ENCODE measurements at regions not wholly inside any gene's neighbourhood (a gene's known extent, or its start where the extent isn't known, plus 50 kb on each side); places are given as distances from the start of the nearest gene placed in this dataset.

DNA sequence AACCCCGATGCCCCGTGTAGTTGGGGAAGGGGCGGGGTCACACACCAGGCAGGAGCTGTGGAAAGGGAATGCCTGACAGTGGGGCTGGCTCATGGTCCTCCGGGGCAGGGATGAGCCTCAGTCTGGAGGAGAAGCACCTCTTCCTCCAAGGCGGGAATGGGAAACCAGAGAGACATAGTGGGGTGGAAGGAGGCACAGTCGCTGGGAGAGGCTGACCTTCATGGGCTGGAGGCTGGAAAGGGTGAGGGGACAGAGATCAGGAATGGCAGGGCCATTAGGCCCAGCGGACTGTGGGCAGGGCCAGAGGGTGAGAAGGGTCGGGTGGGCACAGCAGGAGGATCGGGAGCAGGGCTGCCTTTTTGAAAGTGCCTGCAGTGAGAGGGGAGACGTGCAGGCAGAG lies 65.8 kb upstream of the LINGO1 start:
- no peaks in the 10 kb centered on the region for H3K4me1 ChIP-seq (ENCODE audit: control insufficient read depth, insufficient read depth, low read depth, low read length)
- WGBS: 67% methylated on average over 10 of the region's 10 CpGs

DNA sequence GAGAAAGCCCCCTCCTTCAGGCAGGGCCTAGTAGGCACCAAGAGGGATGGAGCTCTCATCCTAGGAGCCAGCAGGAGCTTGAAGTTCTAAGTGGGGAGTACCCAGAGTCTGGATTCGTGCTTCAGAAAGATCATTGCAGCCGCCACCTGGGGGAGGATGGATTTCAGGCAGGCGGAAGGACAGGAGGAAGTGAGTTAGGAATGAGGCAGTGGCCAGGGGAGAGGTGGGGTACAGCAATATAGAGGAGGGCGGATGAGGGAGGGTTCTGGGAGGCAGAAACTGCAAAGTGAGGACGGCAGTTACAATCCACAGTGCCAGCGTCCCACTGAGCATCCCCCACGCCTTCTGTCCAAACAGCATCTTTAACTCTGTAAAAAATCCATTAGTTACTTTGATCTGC lies 65.2 kb upstream of the LINGO1 start:
- no peak overlapping the region for H4K91ac ChIP-seq (ENCODE audit: low read length)
- no peaks in the 10 kb centered on the region for H3K36me3 ChIP-seq (ENCODE audit: control insufficient read depth in 1 of 2, insufficient read depth in 2 of 2, low read depth in 1 of 2, low read length in 2 of 2)
- peaks cover 29 to 72% of the 10 kb centered on the region in 2 experiments for H3K27me3 ChIP-seq (ENCODE audit: control insufficient read depth in 1 of 2, insufficient read depth in 1 of 2, low read length in 2 of 2)
- WGBS: 76% methylated on average over 6 of the region's 7 CpGs
- no peak overlapping the region for H2BK5ac ChIP-seq (ENCODE audit: low read depth, low read length, poor library complexity, severe bottlenecking)
- no peaks in the 10 kb centered on the region for H3K4me1 ChIP-seq (ENCODE audit: control insufficient read depth, insufficient read depth, low read depth, low read length)
- H3K4ac ChIP-seq (ENCODE audit: low read depth in 1 of 2, low read length in 2 of 2): no peak overlapping the region
- H2BK120ac ChIP-seq (ENCODE audit: low read depth, low read length): no peak overlapping the region
- H2BK15ac ChIP-seq (ENCODE audit: low read depth, poor library complexity, severe bottlenecking): no peak overlapping the region
- H3K18ac ChIP-seq (ENCODE audit: low read depth in 1 of 2, low read length in 2 of 2): no peak overlapping the region
- no peak overlapping the region for H2AK5ac ChIP-seq (ENCODE audit: low read length, severe bottlenecking)
- H3K4me3 ChIP-seq (ENCODE audit: insufficient read depth in 1 of 2, low read depth in 1 of 2, low read length in 2 of 2): no peak overlapping the region
- H4K8ac ChIP-seq (ENCODE audit: low read length): no peak overlapping the region
- H3K9me3 ChIP-seq (ENCODE audit: control insufficient read depth, low read length): no peaks in the 10 kb centered on the region
- H3K14ac ChIP-seq (ENCODE audit: low read length in 2 of 2): no peak overlapping the region
- H3K9ac ChIP-seq (ENCODE audit: low read length): no peak overlapping the region
- no peak overlapping the region for H3K23ac ChIP-seq (ENCODE audit: low read length in 2 of 2)
- no peak for DNase-seq
- no peak overlapping the region for H2BK12ac ChIP-seq (ENCODE audit: low read length in 2 of 2)
- H3K79me1 ChIP-seq (replicated peaks; ENCODE audit: low read length, poor library complexity, severe bottlenecking): no peaks in the 10 kb centered on the region
- H2AFZ ChIP-seq (ENCODE audit: low read depth, low read length): no peak overlapping the region
- no peak overlapping the region for H3K27ac ChIP-seq (ENCODE audit: low read length, poor library complexity, severe bottlenecking)
- H3K4me2 ChIP-seq (ENCODE audit: low read length, poor library complexity, severe bottlenecking): no peak overlapping the region

More for the DNA sequence above, 65.8 kb upstream of the LINGO1 start:
- Histone ChIP-seq H3K9ac (ENCODE audit: low read length) (no peak overlapping the region), H3K14ac (ENCODE audit: low read length in 2 of 2) (no peak overlapping the region), H3K4me2 (ENCODE audit: low read length, poor library complexity, severe bottlenecking) (no peak overlapping the region), H2AK5ac (ENCODE audit: low read length, severe bottlenecking) (no peak overlapping the region), H3K18ac (ENCODE audit: low read depth in 1 of 2, low read length in 2 of 2) (no peak overlapping the region), H3K4me3 (ENCODE audit: insufficient read depth in 1 of 2, low read depth in 1 of 2, low read length in 2 of 2) (no peak overlapping the region), H3K27me3 (ENCODE audit: control insufficient read depth in 1 of 2, insufficient read depth in 1 of 2, low read length in 2 of 2) (peaks cover 33 to 72% of the 10 kb centered on the region in 2 experiments), H3K4ac (ENCODE audit: low read depth in 1 of 2, low read length in 2 of 2) (no peak overlapping the region), H2BK5ac (ENCODE audit: low read depth, low read length, poor library complexity, severe bottlenecking) (no peak overlapping the region), H3K9me3 (ENCODE audit: control insufficient read depth, low read length) (no peaks in the 10 kb centered on the region), H3K79me1 (replicated peaks; ENCODE audit: low read length, poor library complexity, severe bottlenecking) (no peaks in the 10 kb centered on the region), H2AFZ (ENCODE audit: low read depth, low read length) (no peak overlapping the region), H2BK12ac (ENCODE audit: low read length in 2 of 2) (no peak overlapping the region), H3K23ac (ENCODE audit: low read length in 2 of 2) (no peak overlapping the region), H3K27ac (ENCODE audit: low read length, poor library complexity, severe bottlenecking) (no peak overlapping the region), H2BK120ac (ENCODE audit: low read depth, low read length) (no peak overlapping the region), H4K8ac (ENCODE audit: low read length) (no peak overlapping the region), H2BK15ac (ENCODE audit: low read depth, poor library complexity, severe bottlenecking) (no peak overlapping the region), H3K36me3 (ENCODE audit: control insufficient read depth in 1 of 2, insufficient read depth in 2 of 2, low read depth in 1 of 2, low read length in 2 of 2) (no peaks in the 10 kb centered on the region), H4K91ac (ENCODE audit: low read length) (no peak overlapping the region)
- no peak for DNase-seq

DNA sequence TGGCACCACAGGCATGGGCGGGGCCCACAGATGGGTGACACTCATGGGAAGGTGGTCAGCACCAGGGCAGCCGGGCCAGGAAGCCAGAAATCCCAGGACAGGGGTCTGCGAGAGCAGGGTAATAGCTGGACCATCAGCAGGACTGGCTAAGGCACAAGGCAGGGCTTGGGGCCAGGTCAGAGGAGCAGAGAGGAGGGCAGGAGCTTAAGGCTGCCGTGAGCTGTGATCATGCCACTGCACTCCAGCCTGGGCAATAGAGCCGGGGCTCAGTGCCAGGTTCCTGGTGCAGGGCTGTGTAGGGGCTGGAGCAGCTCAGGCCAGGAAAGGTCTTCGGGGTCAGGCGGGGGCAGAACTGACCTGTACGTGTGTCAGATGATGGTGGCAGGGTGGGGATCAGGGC lies 64.2 kb upstream of the LINGO1 start:
- Histone ChIP-seq H3K9me3 (ENCODE audit: control insufficient read depth, low read length) (no peaks in the 10 kb centered on the region), H3K4me3 (ENCODE audit: insufficient read depth in 1 of 2, low read depth in 1 of 2, low read length in 2 of 2) (no peak overlapping the region), H2AFZ (ENCODE audit: low read depth, low read length) (no peak overlapping the region), H2BK12ac (ENCODE audit: low read length in 2 of 2) (no peak overlapping the region), H3K9ac (ENCODE audit: low read length) (no peak overlapping the region), H3K36me3 (ENCODE audit: control insufficient read depth in 1 of 2, insufficient read depth in 2 of 2, low read depth in 1 of 2, low read length in 2 of 2) (no peaks in the 10 kb centered on the region), H3K4me1 (ENCODE audit: control insufficient read depth, insufficient read depth, low read depth, low read length) (no peaks in the 10 kb centered on the region), H4K91ac (ENCODE audit: low read length) (no peak overlapping the region), H3K23ac (ENCODE audit: low read length in 2 of 2) (no peak overlapping the region), H2BK15ac (ENCODE audit: low read depth, poor library complexity, severe bottlenecking) (no peak overlapping the region), H3K14ac (ENCODE audit: low read length in 2 of 2) (no peak overlapping the region), H4K8ac (ENCODE audit: low read length) (no peak overlapping the region), H3K18ac (ENCODE audit: low read depth in 1 of 2, low read length in 2 of 2) (no peak overlapping the region), H2BK120ac (ENCODE audit: low read depth, low read length) (no peak overlapping the region), H3K4ac (ENCODE audit: low read depth in 1 of 2, low read length in 2 of 2) (no peak overlapping the region), H3K4me2 (ENCODE audit: low read length, poor library complexity, severe bottlenecking) (no peak overlapping the region), H2BK5ac (ENCODE audit: low read depth, low read length, poor library complexity, severe bottlenecking) (no peak overlapping the region), H3K27ac (ENCODE audit: low read length, poor library complexity, severe bottlenecking) (no peak overlapping the region), H2AK5ac (ENCODE audit: low read length, severe bottlenecking) (no peak overlapping the region), H3K27me3 (ENCODE audit: control insufficient read depth in 1 of 2, insufficient read depth in 1 of 2, low read length in 2 of 2) (peaks cover 29 to 77% of the 10 kb centered on the region in 2 experiments), H3K79me1 (replicated peaks; ENCODE audit: low read length, poor library complexity, severe bottlenecking) (no peaks in the 10 kb centered on the region)
- WGBS: 73% methylated on average over 8 of the region's 8 CpGs
- no peak for DNase-seq

DNA sequence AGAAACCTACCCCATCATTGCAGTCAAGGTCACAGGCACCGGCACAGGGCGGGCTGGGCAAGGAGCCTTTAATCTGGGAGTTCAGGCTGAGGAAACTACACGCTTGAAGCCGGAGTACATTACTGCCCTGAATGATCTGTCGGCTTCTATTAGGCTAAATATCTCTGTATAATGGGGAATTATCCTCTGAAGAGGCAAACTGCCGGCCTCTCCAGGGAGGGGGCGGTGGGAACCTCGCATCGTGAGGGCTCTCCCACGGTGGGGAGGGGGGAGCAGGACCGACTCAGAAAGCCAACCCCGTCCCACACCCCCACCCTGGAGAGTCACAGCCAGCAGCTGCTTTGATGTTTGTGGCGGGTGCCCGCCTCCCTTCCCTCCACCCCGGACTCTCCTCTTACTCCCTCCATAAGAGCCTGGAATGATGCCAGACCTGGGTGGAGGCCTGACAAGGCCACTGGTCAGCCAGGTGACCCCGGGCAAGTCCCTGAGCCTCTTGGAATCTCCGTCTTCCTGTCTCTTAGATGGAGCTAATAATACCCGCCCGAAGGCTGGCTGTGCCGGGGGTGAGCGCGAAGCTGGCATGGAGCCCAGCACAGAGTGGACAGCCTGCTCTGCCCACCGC lies 63.4 kb upstream of the LINGO1 start:
- H3K27me3 ChIP-seq (ENCODE audit: control insufficient read depth in 1 of 2, insufficient read depth in 1 of 2, low read length in 2 of 2): peaks cover 37 to 83% of the 10 kb centered on the region in 2 experiments
- no peak overlapping the region for H4K91ac ChIP-seq (ENCODE audit: low read length)
- no peaks in the 10 kb centered on the region for H3K9me3 ChIP-seq (ENCODE audit: control insufficient read depth, low read length)
- no peak overlapping the region for H2BK15ac ChIP-seq (ENCODE audit: low read depth, poor library complexity, severe bottlenecking)
- H3K79me1 ChIP-seq (replicated peaks; ENCODE audit: low read length, poor library complexity, severe bottlenecking): no peaks in the 10 kb centered on the region
- H3K4me1 ChIP-seq (ENCODE audit: control insufficient read depth, insufficient read depth, low read depth, low read length): no peaks in the 10 kb centered on the region
- H2BK120ac ChIP-seq (ENCODE audit: low read depth, low read length): no peak overlapping the region
- H3K36me3 ChIP-seq (ENCODE audit: control insufficient read depth in 1 of 2, insufficient read depth in 2 of 2, low read depth in 1 of 2, low read length in 2 of 2): no peaks in the 10 kb centered on the region
- no peak for DNase-seq
- no peak overlapping the region for H3K9ac ChIP-seq (ENCODE audit: low read length)
- H3K4me3 ChIP-seq (ENCODE audit: insufficient read depth in 1 of 2, low read depth in 1 of 2, low read length in 2 of 2): no peak overlapping the region
- 69% methylated on average over 23 of the region's 23 CpGs for WGBS
- no peak overlapping the region for H3K4me2 ChIP-seq (ENCODE audit: low read length, poor library complexity, severe bottlenecking)
- no peak overlapping the region for H3K23ac ChIP-seq (ENCODE audit: low read length in 2 of 2)
- H2AFZ ChIP-seq (ENCODE audit: low read depth, low read length): no peak overlapping the region
- no peak overlapping the region for H4K8ac ChIP-seq (ENCODE audit: low read length)
- no peak overlapping the region for H3K4ac ChIP-seq (ENCODE audit: low read depth in 1 of 2, low read length in 2 of 2)
- H2BK12ac ChIP-seq (ENCODE audit: low read length in 2 of 2): no peak overlapping the region
- H2AK5ac ChIP-seq (ENCODE audit: low read length, severe bottlenecking): no peak overlapping the region
- no peak overlapping the region for H3K18ac ChIP-seq (ENCODE audit: low read depth in 1 of 2, low read length in 2 of 2)
- H3K14ac ChIP-seq (ENCODE audit: low read length in 2 of 2): no peak overlapping the region
- no peak overlapping the region for H3K27ac ChIP-seq (ENCODE audit: low read length, poor library complexity, severe bottlenecking)
- no peak overlapping the region for H2BK5ac ChIP-seq (ENCODE audit: low read depth, low read length, poor library complexity, severe bottlenecking)
